Retinal pigment epithelial cell (primary cell): ENCODE measurements at regions not wholly inside any gene's neighbourhood (a gene's known extent, or its start where the extent isn't known, plus 50 kb on each side); places are given as distances from the start of the nearest gene placed in this dataset.

ENCODE experiments used
- DNase-seq: peaks from one replicate; pipeline ENCODE4 v3.0.0-alpha.2; 2010; ENCODE audit warnings: low read depth
- H3K4me3 ChIP-seq: 2 replicates; pipeline ENCODE4 v1.5.1; 2011; ENCODE audit warnings: mild to moderate bottlenecking, low read length, control low read depth, moderate library complexity
- CTCF ChIP-seq: conservative IDR thresholded peaks from 2 replicates; pipeline ENCODE4 v1.5.1; 2011; ENCODE audit warnings: low read depth, low read length, control low read depth, inconsistent platforms

- no peak for DNase-seq
- no peak for TF ChIP-seq CTCF
- H3K4me3 ChIP-seq, result no peak overlapping the region
These were observed 463.9 kb upstream of the CXADR start for GRCh38 chr21:17048974-17049373.

- H3K4me3 ChIP-seq, result no peak overlapping the region
- no peak for DNase-seq
- TF ChIP-seq CTCF, result no peak
These were observed 462.7 kb upstream of the CXADR start for GRCh38 chr21:17050156-17050555.

- TF ChIP-seq CTCF, result no peak
- no peak for DNase-seq
- no peak overlapping the region for H3K4me3 ChIP-seq
These were observed 462.2 kb upstream of the CXADR start for GRCh38 chr21:17050646-17051045.

GRCh38 chr21:17051054-17051453 lies 461.8 kb upstream of the CXADR start:
- DNase-seq, result no peak
- H3K4me3 ChIP-seq, result no peak overlapping the region
- no peak for TF ChIP-seq CTCF

- TF ChIP-seq CTCF, result no peak
- no peak for DNase-seq
- H3K4me3 ChIP-seq, result no peak overlapping the region
These were observed 459.5 kb upstream of the CXADR start for GRCh38 chr21:17053321-17053720.

- DNase-seq, result no peak
- TF ChIP-seq CTCF, result no peak
- H3K4me3 ChIP-seq, result no peak overlapping the region
These were observed 452.9 kb upstream of the CXADR start for GRCh38 chr21:17059936-17060335.

GRCh38 chr21:17066006-17066405 lies 446.8 kb upstream of the CXADR start:
- no peak overlapping the region for H3K4me3 ChIP-seq
- TF ChIP-seq CTCF, result no peak
- DNase-seq, result no peak
